ENCODE measurements at regions not wholly inside any gene's neighbourhood (a gene's known extent, or its start where the extent isn't known, plus 50 kb on each side); places are given as distances from the start of the nearest gene placed in this dataset.

DNA sequence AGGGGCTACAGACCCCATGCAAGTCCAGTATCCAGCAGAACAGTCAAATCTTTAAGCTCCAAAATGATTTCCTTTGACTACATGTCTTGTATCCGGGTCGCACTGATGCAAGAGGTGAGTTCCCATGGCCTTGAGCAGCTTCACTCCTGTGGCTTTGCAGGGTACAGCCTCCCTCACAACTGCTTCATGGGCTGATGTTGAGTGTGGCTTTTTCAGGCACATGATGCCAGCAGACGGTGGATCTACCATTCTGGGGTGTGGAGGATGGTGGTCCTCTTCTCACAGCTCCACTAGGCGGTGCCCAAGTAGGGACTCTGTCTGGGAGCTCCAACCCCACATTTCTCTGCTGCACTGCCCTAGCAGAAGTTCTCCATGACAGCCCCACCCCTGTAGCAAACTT, 208.4 kb downstream of the INSIG2 start:
- TF ChIP-seq, protein P1, sequence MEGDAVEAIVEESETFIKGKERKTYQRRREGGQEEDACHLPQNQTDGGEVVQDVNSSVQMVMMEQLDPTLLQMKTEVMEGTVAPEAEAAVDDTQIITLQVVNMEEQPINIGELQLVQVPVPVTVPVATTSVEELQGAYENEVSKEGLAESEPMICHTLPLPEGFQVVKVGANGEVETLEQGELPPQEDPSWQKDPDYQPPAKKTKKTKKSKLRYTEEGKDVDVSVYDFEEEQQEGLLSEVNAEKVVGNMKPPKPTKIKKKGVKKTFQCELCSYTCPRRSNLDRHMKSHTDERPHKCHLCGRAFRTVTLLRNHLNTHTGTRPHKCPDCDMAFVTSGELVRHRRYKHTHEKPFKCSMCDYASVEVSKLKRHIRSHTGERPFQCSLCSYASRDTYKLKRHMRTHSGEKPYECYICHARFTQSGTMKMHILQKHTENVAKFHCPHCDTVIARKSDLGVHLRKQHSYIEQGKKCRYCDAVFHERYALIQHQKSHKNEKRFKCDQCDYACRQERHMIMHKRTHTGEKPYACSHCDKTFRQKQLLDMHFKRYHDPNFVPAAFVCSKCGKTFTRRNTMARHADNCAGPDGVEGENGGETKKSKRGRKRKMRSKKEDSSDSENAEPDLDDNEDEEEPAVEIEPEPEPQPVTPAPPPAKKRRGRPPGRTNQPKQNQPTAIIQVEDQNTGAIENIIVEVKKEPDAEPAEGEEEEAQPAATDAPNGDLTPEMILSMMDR (IDR thresholded peaks at IDR 0.05 in 2 of 3, conservative IDR thresholded peaks at IDR 0.05 in 1 of 3; ENCODE audit: control insufficient read depth in 2 of 3, extremely low read depth in 1 of 3, insufficient read depth in 1 of 3, low read depth in 3 of 3, low read length in 3 of 3), result no peak
- no peak for TF ChIP-seq NR2C2 (IDR thresholded peaks at IDR 0.05; ENCODE audit: borderline replicate concordance, control insufficient read depth, insufficient read length, low read depth)
- no peak for TF ChIP-seq YY1 (IDR thresholded peaks at IDR 0.05; ENCODE audit: low read depth, low read length)
- TF ChIP-seq BHLHE40 (IDR thresholded peaks at IDR 0.05; ENCODE audit: borderline replicate concordance in 1 of 2, low read depth in 2 of 2, low read length in 1 of 2), result no peak
- TF ChIP-seq ZSCAN29 (IDR thresholded peaks at IDR 0.05), result no peak

Data from GM12878 (cell line).